Kidney (tissue), 13 donors: ENCODE measurements at regions not wholly inside any gene's neighbourhood (a gene's known extent, or its start where the extent isn't known, plus 50 kb on each side); places are given as distances from the start of the nearest gene placed in this dataset.

ENCODE experiments used
- DNase-seq, 5 donors: peaks; one replicate each; pipeline ENCODE4 v3.0.0-alpha.2; 2013 to 2020
- FAIRE-seq: peaks from 2 replicates; lab custom pipeline; 2012; peaks lifted over from hg19 to GRCh38; lab: Jason Lieb, UNC
- H3K27ac ChIP-seq, 2 donors: one replicate each; pipeline ENCODE4 v1.7.0; 2013; ENCODE audit warnings: low read depth in 2 of 2, low read length in 2 of 2, inconsistent platforms in 1 of 2
- H3K27me3 ChIP-seq: one replicate; pipeline ENCODE4 v1.7.1; 2013; ENCODE audit warnings: low read length, inconsistent platforms; ENCODE audit not compliant: control insufficient read depth, insufficient read depth
- H3K36me3 ChIP-seq, 3 donors: one replicate each; pipeline versions ENCODE4 v1.7.0 to v1.7.1; 2013; ENCODE audit warnings: low read length in 3 of 3, control low read depth in 1 of 3, inconsistent platforms in 1 of 3; ENCODE audit not compliant: insufficient read depth in 3 of 3, control insufficient read depth in 2 of 3
- H3K4me1 ChIP-seq, 3 donors: one replicate each; pipeline versions ENCODE4 v1.7.0 to v1.7.1; 2013; ENCODE audit warnings: low read length in 3 of 3, inconsistent platforms in 1 of 3, low read depth in 1 of 3; ENCODE audit not compliant: control insufficient read depth in 2 of 3, insufficient read depth in 2 of 3
- H3K4me3 ChIP-seq, 3 donors: one replicate each; pipeline versions ENCODE4 v1.7.0 to v1.8.1; 2013; ENCODE audit warnings: low read length in 3 of 3, control low read depth in 1 of 3, inconsistent platforms in 1 of 3
- H3K9ac ChIP-seq, 3 donors: one replicate each; pipeline versions ENCODE4 v1.7.0 to v1.7.1; 2013; ENCODE audit warnings: low read length in 3 of 3, control low read depth in 1 of 3, inconsistent platforms in 1 of 3
- H3K9me3 ChIP-seq, 3 donors: one replicate each; pipeline versions ENCODE4 v1.7.0 to v1.7.1; 2013; ENCODE audit warnings: low read length in 3 of 3, control low read depth in 1 of 3, inconsistent platforms in 1 of 3; ENCODE audit not compliant: control insufficient read depth in 2 of 3, insufficient read depth in 1 of 3
- intact Hi-C: fragments of 100-400 bp; cut with DNase I; formaldehyde crosslinking; loops from one replicate; pipeline ENCODE4 v1.11.1; 2022
- TF ChIP-seq, protein P1 (sequence below): IDR thresholded peaks from 3 replicates; pipeline ENCODE4 v1.5.1; 2012; ENCODE audit warnings: mild to moderate bottlenecking, moderate library complexity, borderline replicate concordance; ENCODE audit not compliant: insufficient read depth; ENCODE audit errors: extremely low read depth
- donor health status: control.
- donor health status: control.
- donor health status: control.
- donor health status: control.
- donor health status: control.
- donor health status: DM: yes; HTN: yes; CAD: no.
- donor health status: Normal renal cell carcinoma (clear cell type).

DNA sequence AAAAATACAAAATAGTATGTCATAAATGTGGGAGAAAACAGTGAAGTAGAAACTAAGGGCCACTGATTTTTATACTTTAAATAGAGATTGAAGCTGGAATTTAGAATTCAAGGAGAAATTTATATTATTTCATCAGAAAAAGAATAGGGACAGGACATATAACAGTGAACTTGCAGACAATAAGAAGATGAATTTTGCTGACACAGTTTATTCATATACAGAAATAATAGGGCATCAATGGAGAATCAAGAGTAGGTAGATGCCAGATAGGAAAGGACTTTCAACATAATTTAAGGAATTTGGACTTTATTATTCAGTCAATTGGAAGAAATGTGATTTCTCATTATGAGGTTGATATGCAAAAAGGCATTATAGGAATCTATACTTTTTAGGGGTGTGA lies 118.9 kb upstream of the HNMT start:
- intact Hi-C loops = no loop called here
- H3K9me3 ChIP-seq = peaks cover 0 to 6% (median 0%) of the 10 kb centered on the region in 3 donors
- DNase-seq = no peak
- no peaks in the 10 kb centered on the region for H3K36me3 ChIP-seq
- no peak overlapping the region for H3K4me3 ChIP-seq
- no peaks in the 10 kb centered on the region for H3K4me1 ChIP-seq
- TF ChIP-seq, protein P1, sequence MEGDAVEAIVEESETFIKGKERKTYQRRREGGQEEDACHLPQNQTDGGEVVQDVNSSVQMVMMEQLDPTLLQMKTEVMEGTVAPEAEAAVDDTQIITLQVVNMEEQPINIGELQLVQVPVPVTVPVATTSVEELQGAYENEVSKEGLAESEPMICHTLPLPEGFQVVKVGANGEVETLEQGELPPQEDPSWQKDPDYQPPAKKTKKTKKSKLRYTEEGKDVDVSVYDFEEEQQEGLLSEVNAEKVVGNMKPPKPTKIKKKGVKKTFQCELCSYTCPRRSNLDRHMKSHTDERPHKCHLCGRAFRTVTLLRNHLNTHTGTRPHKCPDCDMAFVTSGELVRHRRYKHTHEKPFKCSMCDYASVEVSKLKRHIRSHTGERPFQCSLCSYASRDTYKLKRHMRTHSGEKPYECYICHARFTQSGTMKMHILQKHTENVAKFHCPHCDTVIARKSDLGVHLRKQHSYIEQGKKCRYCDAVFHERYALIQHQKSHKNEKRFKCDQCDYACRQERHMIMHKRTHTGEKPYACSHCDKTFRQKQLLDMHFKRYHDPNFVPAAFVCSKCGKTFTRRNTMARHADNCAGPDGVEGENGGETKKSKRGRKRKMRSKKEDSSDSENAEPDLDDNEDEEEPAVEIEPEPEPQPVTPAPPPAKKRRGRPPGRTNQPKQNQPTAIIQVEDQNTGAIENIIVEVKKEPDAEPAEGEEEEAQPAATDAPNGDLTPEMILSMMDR = no peak
- FAIRE-seq = no peak
- H3K27me3 ChIP-seq = no peaks in the 10 kb centered on the region
- no peak overlapping the region for H3K9ac ChIP-seq
- H3K27ac ChIP-seq = no peak overlapping the region

DNA sequence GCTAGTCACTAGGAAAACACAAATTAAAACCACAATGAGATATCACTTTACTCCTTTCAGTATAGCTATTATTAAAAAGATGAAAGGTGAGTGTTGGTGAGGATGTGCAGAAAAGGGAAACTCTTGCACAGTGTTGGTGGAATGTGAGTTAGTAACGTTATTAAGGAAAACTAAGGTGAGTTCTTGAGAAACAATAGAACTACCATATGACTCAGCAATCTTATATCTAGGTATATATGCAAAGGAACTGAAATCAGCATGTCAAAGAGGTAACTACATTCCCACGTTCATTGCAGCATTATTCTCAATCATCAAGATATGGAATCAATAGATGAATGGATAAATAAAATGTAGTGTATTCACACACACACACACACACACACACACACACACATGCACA lies 117.3 kb upstream of the HNMT start:
- H3K4me3 ChIP-seq = no peak overlapping the region
- intact Hi-C loops = no loop called here
- TF ChIP-seq, protein P1 = no peak
- FAIRE-seq (no peak), DNase-seq (no peak)
- no peak overlapping the region for H3K9ac ChIP-seq
- H3K27me3 ChIP-seq = no peaks in the 10 kb centered on the region
- H3K36me3 ChIP-seq = no peaks in the 10 kb centered on the region
- H3K4me1 ChIP-seq = no peaks in the 10 kb centered on the region
- H3K27ac ChIP-seq = no peak overlapping the region
- H3K9me3 ChIP-seq = peaks cover 0 to 6% (median 0%) of the 10 kb centered on the region in 3 donors

DNA sequence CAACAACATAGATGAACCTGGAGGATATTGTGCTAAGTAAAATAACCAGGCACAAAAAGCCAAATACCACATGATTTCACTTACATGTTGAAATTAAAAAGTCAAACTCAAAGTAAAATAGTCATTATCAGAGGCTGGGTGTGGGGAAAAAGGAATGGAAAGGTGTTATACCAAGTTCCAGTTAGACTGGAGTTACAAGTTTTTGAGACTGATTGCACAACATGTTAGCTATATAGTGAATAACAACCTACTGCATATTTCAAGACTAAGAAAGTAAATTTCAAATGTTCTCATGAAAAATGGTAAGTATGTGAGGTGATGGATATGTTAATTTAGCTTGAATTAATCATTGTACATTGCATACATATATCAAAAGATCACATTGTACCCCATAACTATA lies 116.8 kb upstream of the HNMT start:
- Histone ChIP-seq H3K36me3 (no peaks in the 10 kb centered on the region), H3K27ac (no peak overlapping the region), H3K9ac (no peak overlapping the region), H3K4me3 (no peak overlapping the region), H3K27me3 (no peaks in the 10 kb centered on the region), H3K9me3 (peaks cover 0 to 6% (median 0%) of the 10 kb centered on the region in 3 donors), H3K4me1 (no peaks in the 10 kb centered on the region)
- FAIRE-seq (no peak), DNase-seq (peak in 1 of 5 donors; percentile 7)
- TF ChIP-seq, protein P1 = no peak
- intact Hi-C loops = no loop called here

DNA sequence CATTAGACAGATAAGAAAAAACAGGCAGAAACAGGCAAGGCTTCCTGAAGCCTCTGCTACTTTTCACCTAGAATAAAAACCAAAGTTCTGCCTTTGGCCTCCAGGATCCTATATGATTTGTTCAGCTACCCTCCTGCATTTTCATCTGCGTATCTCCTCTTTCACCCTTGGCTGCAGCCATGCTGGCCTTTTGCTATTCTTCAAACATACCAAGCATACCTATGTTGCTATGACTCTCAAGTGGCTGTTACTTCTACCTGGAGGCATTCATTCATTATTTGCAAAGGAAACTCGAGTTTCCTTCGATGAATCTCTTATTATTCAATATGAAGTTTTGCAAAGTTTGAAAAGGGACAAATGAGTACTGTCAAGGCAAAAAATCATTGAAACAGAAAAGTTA lies 106.4 kb upstream of the HNMT start:
- Histone ChIP-seq H3K27me3 (no peaks in the 10 kb centered on the region), H3K4me1 (no peaks in the 10 kb centered on the region), H3K4me3 (no peak overlapping the region), H3K9me3 (no peaks in the 10 kb centered on the region), H3K9ac (no peak overlapping the region), H3K27ac (no peak overlapping the region), H3K36me3 (no peaks in the 10 kb centered on the region)
- DNase-seq = no peak
- TF ChIP-seq, protein P1 = no peak
- no peak for FAIRE-seq
- intact Hi-C loops = no loop called here
